ENCODE measurements at regions not wholly inside any gene's neighbourhood (a gene's known extent, or its start where the extent isn't known, plus 50 kb on each side); places are given as distances from the start of the nearest gene placed in this dataset.

GRCh38 chr4:25578432-25578831 is 77.2 kb upstream of the SLC34A2 start:
- DNase-seq: no peak
- no peak overlapping the region for H3K27ac Mint-ChIP-seq
- no peaks in the 10 kb centered on the region for H3K36me3 Mint-ChIP-seq
- CTCF ChIA-PET: no interaction called here
- H3K9me3 Mint-ChIP-seq: no peaks in the 10 kb centered on the region
- no peak overlapping the region for H3K4me3 Mint-ChIP-seq
- H3K4me1 Mint-ChIP-seq: no peaks in the 10 kb centered on the region
- H3K27me3 Mint-ChIP-seq: no peaks in the 10 kb centered on the region

DNA sequence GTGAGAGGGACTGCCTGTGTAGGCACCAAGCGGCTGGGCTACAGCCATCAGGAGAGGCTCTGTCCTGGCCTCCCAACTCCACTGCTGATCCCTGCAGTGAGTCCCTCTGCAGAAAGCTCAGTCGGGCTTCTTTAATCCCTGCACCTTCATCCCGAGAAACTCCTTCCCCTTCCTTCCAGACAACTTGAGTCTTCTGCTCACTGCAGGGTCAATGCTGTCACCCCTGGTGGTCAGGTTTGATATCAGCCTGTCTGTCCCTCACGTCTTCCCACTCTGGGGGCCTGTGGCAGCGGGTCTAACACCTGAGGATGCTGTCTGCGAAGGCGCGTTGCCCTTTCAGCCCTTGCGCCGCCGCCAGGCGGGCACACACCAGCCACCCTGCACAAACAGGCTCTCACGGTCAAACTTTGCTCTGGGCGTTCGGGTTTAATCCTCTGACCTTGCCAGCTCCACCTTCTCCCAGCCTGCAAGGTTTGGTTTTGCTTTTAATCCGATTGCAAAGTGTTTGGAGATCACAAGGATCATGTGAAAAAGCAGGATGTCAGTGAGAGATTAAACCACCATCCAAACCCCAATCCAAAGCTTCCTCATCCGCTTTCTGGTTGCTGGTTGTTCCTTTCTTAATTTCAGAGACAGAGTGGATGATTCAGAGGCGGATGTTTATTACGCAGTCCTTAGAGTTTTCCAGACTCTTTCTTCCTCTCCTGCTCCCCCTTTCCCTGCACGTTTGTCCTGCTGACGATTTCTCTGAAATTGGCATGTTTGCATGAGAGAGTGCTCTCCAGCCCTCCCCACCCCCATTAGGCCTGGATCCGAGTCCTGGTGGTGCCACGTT is 74.8 kb upstream of the SLC34A2 start:
- H3K9me3 Mint-ChIP-seq: no peaks in the 10 kb centered on the region
- H3K4me1 Mint-ChIP-seq: no peaks in the 10 kb centered on the region
- no peak overlapping the region for H3K4me3 Mint-ChIP-seq
- no peaks in the 10 kb centered on the region for H3K27me3 Mint-ChIP-seq
- no peak overlapping the region for H3K27ac Mint-ChIP-seq
- no peak for DNase-seq
- CTCF ChIA-PET: no interaction called here
- H3K36me3 Mint-ChIP-seq: no peaks in the 10 kb centered on the region

DNA sequence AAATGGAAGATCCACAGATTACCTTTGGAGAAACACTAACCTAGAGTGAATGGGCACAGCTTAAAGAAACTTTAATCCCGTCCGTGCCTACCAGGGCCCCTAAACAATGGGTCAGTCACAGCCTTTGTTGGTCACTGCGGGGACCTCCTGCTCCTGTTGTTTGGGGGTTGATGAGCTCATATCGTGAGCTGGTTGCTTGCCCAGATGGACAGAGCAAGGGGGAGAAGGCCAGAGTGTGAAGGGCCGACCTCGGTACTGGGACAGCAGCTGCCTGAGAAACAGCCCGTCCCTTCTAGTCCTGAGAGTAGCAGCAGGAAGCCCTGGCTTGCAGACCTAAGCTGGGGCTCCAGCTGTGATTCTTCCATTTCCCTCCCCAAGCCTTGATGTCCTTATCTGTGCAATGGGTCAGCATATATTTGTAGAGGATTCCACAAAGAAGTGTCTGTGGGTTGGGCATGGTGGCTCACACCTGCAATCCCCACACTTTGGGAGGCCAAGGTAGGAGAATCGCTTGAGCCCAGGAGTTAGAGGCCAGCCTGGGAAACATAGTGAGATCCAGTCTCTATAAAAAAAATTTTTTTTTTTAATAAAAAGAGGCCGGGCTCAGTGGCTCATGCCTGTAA is 69.6 kb upstream of the SLC34A2 start:
- Mint-ChIP-seq H3K36me3 (no peaks in the 10 kb centered on the region), H3K9me3 (no peaks in the 10 kb centered on the region), H3K27me3 (no peaks in the 10 kb centered on the region), H3K27ac (no peak overlapping the region), H3K4me1 (no peaks in the 10 kb centered on the region), H3K4me3 (no peak overlapping the region)
- DNase-seq: no peak
- CTCF ChIA-PET: no interaction called here

GRCh38 chr4:25588206-25588605 is 67.4 kb upstream of the SLC34A2 start:
- H3K36me3 Mint-ChIP-seq: no peaks in the 10 kb centered on the region
- no peak overlapping the region for H3K4me3 Mint-ChIP-seq
- DNase-seq: no peak
- CTCF ChIA-PET: interaction anchor here (0.8 kb wide), 1 partner anchor 147 kb away, joined by 3 read pairs; no protein-coding TSS in a partner anchor
- no peaks in the 10 kb centered on the region for H3K4me1 Mint-ChIP-seq
- H3K27ac Mint-ChIP-seq: no peak overlapping the region
- no peaks in the 10 kb centered on the region for H3K9me3 Mint-ChIP-seq
- H3K27me3 Mint-ChIP-seq: no peaks in the 10 kb centered on the region

- no peak for DNase-seq
- Mint-ChIP-seq H3K4me1 (no peaks in the 10 kb centered on the region), H3K4me3 (no peak overlapping the region), H3K9me3 (peaks cover 2% of the 10 kb centered on the region), H3K27me3 (no peaks in the 10 kb centered on the region), H3K27ac (no peak overlapping the region), H3K36me3 (no peaks in the 10 kb centered on the region)
- CTCF ChIA-PET: no interaction called here
These were observed 65.5 kb upstream of the SLC34A2 start for GRCh38 chr4:25590171-25590570.

- Mint-ChIP-seq H3K27me3 (no peaks in the 10 kb centered on the region), H3K4me3 (no peak overlapping the region), H3K4me1 (no peaks in the 10 kb centered on the region), H3K27ac (no peak overlapping the region), H3K9me3 (peaks cover 5% of the 10 kb centered on the region), H3K36me3 (no peaks in the 10 kb centered on the region)
- CTCF ChIA-PET: no interaction called here
- DNase-seq: no peak
These were observed 62.9 kb upstream of the SLC34A2 start for GRCh38 chr4:25592736-25593135.
